ENCODE measurements at regions not wholly inside any gene's neighbourhood (a gene's known extent, or its start where the extent isn't known, plus 50 kb on each side); places are given as distances from the start of the nearest gene placed in this dataset.

DNA sequence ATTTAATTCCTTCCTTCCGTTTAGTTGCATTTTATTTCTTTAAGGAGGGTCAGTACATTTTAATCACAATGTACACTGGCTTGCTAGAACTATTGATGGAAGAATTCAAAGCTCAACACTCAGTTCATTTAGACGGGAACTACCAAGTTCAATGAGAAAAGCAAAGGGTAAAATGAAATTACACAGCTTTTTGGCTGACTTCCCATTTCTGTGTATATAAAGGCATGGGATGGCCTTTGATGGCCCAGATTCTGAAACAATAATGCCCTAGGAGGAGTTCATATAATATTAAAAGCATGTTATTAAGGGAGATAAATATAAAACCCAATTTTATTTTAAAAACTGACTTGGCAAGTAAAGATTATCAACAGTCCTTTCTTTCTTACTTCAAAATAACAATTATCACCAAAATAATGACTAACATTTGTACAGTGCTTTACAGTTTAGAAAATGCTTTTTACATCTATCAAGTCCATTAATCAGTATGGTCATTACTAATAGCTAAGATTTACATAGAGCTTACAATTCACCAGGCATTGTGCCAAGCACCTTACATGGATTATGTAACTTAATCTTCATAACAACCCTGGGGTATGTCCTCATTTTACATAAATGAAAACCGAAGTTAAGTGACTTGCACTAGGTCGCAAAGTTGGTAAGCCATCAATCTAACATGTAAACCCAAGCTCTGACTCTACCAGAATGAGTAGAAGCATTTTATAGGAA is 402.4 kb downstream of the OMA1 start:
- H3K4me3 ChIP-seq (ENCODE audit: low read depth, low read length): no peak overlapping the region
- TF ChIP-seq, protein P1, sequence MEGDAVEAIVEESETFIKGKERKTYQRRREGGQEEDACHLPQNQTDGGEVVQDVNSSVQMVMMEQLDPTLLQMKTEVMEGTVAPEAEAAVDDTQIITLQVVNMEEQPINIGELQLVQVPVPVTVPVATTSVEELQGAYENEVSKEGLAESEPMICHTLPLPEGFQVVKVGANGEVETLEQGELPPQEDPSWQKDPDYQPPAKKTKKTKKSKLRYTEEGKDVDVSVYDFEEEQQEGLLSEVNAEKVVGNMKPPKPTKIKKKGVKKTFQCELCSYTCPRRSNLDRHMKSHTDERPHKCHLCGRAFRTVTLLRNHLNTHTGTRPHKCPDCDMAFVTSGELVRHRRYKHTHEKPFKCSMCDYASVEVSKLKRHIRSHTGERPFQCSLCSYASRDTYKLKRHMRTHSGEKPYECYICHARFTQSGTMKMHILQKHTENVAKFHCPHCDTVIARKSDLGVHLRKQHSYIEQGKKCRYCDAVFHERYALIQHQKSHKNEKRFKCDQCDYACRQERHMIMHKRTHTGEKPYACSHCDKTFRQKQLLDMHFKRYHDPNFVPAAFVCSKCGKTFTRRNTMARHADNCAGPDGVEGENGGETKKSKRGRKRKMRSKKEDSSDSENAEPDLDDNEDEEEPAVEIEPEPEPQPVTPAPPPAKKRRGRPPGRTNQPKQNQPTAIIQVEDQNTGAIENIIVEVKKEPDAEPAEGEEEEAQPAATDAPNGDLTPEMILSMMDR (IDR thresholded peaks at IDR 0.05; ENCODE audit: low read depth, low read length, missing control alignments): no peak
- no peak for DNase-seq (ENCODE audit: low read depth)

DNA sequence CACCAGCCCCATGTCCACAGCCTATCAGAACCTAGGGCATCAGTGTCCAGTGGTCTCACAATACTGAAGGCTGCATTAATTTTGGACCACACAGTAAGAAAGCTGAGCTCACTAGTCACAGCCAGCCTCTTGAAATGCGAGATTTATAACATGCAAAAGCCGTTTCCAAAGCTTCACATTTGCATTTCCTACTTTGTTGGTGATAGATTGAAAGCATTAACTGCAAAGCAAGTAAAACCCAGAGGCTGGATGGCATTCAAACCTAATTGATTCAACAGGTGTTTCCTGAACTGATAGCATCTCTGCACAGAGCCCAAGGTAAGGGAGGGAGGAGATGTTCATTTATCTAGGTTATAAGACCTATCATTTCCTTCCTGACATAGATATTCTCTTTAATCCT is 410.1 kb downstream of the OMA1 start:
- TF ChIP-seq, protein P1 (IDR thresholded peaks at IDR 0.05; ENCODE audit: low read depth, low read length, missing control alignments): no peak
- no peak overlapping the region for H3K4me3 ChIP-seq (ENCODE audit: low read depth, low read length)
- DNase-seq (ENCODE audit: low read depth): no peak

DNA sequence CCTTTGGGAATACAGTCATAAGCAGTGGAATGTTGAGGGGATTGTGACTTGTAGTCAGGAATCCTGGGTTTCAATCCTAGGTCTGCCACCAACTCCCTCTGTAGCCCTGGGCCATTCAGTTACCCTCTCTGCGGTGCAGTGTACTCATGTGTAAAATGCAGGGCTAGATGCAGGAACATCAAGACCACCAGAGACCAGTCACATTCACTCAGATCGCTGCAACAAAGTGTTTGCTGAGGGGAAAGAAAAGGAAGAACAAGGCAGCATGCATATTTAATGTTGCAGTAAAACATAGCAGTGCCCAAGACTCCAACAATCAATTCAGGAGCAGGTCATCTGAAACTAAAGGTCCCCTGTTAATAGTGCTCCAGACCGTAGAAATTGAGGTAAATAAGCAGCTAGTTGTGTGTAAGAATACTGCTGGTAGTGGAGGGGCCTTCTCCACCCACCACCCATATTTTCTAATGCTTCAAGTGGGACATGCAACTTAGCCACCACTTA is 410.7 kb downstream of the OMA1 start:
- no peak overlapping the region for H3K4me3 ChIP-seq (ENCODE audit: low read depth, low read length)

DNA sequence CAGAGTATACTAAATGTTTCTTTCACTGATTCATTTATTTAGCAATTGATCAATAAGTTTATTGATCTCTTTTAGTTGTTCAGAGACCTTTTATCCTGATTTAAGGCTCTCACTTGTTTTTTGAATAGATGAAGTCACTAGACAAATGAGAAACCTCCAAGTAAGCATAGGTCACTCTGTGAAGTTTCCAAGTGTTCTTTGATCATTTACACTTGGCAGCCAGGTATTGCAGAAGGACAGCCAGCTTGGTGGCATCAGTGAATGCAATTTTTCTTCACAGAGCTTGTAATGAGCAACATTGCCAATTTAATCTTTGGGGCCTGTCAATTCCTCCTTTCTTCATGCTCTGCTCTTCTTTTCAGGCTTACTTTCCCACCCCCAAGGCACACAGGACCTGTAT is 413.0 kb downstream of the OMA1 start:
- H3K4me3 ChIP-seq (ENCODE audit: low read depth, low read length): no peak overlapping the region
- no peak for DNase-seq (ENCODE audit: low read depth)
- TF ChIP-seq, protein P1 (IDR thresholded peaks at IDR 0.05; ENCODE audit: low read depth, low read length, missing control alignments): no peak

More for the DNA sequence above, 410.7 kb downstream of the OMA1 start:
- TF ChIP-seq, protein P1 (IDR thresholded peaks at IDR 0.05; ENCODE audit: low read depth, low read length, missing control alignments): no peak
- DNase-seq (ENCODE audit: low read depth): no peak

DNA sequence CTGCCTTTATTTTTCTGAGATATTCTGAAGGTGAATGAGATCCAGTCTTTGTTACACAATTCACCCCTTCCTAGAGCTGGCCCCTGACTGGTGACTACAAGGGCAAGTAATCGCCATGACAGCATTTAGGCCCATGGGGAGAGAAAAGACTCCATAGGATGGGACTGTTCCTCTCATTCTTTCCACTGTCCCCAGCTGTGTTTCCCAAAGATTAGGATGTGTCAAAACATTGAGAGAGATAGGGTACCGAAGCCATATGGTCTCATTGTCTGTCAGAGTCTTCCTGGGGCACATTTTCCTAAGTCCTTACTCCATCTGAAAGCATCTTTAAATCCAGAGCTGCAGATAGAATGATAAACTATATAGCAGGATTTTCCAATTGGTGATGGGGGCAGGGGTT is 423.5 kb downstream of the OMA1 start:
- no peak for DNase-seq (ENCODE audit: low read depth)
- TF ChIP-seq, protein P1 (IDR thresholded peaks at IDR 0.05; ENCODE audit: low read depth, low read length, missing control alignments): no peak
- H3K4me3 ChIP-seq (ENCODE audit: low read depth, low read length): no peak overlapping the region

DNA sequence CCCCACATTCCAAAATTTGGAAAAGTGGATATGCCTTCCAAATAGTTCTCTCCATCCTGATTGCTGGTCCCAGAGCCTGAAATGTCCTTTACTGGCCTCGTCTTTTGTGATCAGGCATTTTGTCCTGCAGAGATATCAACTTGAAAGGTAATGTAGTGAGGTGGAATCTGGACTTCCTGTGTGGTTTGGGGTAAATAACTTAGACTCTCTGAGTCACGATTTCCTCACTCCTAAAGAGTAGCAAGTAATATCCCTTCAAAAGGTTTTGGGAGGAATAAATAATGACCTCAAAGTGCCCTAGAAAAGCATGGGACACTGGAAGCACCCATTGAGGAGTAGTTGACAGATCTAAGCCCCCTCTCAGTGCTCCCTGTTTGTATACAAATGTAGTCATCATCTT is 426.6 kb downstream of the OMA1 start:
- TF ChIP-seq, protein P1 (IDR thresholded peaks at IDR 0.05; ENCODE audit: low read depth, low read length, missing control alignments): no peak
- DNase-seq (ENCODE audit: low read depth): no peak
- H3K4me3 ChIP-seq (ENCODE audit: low read depth, low read length): no peak overlapping the region

DNA sequence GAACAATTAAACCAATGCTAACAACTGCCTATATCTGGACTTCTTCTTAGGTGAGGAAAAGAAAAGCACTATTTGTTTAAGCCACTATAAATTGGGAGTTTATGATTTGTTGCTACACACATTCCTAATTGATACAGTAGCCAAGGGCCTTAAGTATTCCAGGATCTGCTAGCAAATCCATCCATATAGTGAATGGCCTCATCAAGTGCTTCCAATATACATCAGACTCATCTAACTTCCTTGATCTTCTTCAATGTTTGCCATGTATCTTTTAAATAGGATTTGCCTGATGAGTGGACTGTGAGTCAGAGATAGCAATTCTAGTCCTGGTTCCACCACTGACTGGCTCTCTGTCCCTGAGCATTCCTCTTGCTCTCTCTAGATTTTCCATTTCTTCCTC is 430.2 kb downstream of the OMA1 start:
- DNase-seq (ENCODE audit: low read depth): no peak
- H3K4me3 ChIP-seq (ENCODE audit: low read depth, low read length): no peak overlapping the region
- TF ChIP-seq, protein P1 (IDR thresholded peaks at IDR 0.05; ENCODE audit: low read depth, low read length, missing control alignments): no peak

All from GM12864 (cell line).